ENCODE measurements at regions not wholly inside any gene's neighbourhood (a gene's known extent, or its start where the extent isn't known, plus 50 kb on each side); places are given as distances from the start of the nearest gene placed in this dataset.

- TF ChIP-seq POLR2AphosphoS5 (IDR thresholded peaks at IDR 0.05; ENCODE audit: low read depth) (no peak), CTCF (IDR thresholded peaks at IDR 0.05; ENCODE audit: insufficient read depth, low read length) (no peak), SPI1 (IDR thresholded peaks at IDR 0.05; ENCODE audit: borderline replicate concordance, low read depth) (no peak), REST (IDR thresholded peaks at IDR 0.05; ENCODE audit: insufficient replicate concordance, low read depth) (no peak), GABPA (IDR thresholded peaks at IDR 0.05; ENCODE audit: low read depth) (no peak)
These were observed 451.3 kb upstream of the AGTR1 start for GRCh38 chr3:148246291-148246923.

Data from HL-60 (cell line).